ENCODE measurements at regions not wholly inside any gene's neighbourhood (a gene's known extent, or its start where the extent isn't known, plus 50 kb on each side); places are given as distances from the start of the nearest gene placed in this dataset.

DNA sequence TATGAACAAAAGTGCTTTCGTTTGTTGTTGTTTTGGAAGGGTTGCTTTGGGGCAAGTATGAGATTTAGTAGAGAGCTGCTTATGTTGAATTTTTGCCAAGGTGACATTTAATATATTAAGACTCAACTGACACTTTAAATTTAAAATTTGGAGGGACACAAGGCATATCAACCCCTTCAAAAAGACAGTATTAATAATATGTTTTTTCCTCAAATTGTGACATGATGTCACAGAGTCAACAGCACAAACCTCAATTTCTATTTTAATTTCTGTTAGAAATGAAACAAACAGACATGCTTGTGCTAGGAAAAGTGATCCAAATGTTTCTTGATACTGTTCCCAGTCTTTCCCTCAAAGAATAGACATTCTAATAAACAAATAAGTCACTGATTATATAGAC is 218.9 kb downstream of the CYRIA start:
- DNase-seq (ENCODE audit: low read depth in 1 of 2, low spot score in 2 of 2): no peak
- Histone ChIP-seq H4K91ac (replicated peaks; ENCODE audit: insufficient read length, low read length) (no peak overlapping the region), H2BK5ac (ENCODE audit: low read depth, low read length) (no peak overlapping the region), H3K4me2 (ENCODE audit: insufficient read depth in 1 of 2, low read depth in 2 of 2, low read length in 2 of 2) (no peak overlapping the region), H3K79me1 (ENCODE audit: low read depth, low read length) (no peaks in the 10 kb centered on the region), H3K27me3 (replicated peaks in 1 of 4; ENCODE audit: control insufficient read depth in 3 of 4, extremely low read depth in 1 of 4, insufficient read depth in 3 of 4, low read length in 3 of 4) (no peaks in the 10 kb centered on the region), H3K23ac (ENCODE audit: insufficient read length) (no peak overlapping the region), H2BK20ac (ENCODE audit: low read length) (no peak overlapping the region), H3K56ac (replicated peaks; ENCODE audit: insufficient read length, low read depth, low read length) (no peak overlapping the region), H4K5ac (ENCODE audit: insufficient read length, low read depth, low read length) (no peak overlapping the region), H3K14ac (ENCODE audit: insufficient read length) (no peak overlapping the region), H2BK12ac (ENCODE audit: low read depth, low read length) (no peak overlapping the region), H3K23me2 (ENCODE audit: low read depth, low read length) (no peaks in the 10 kb centered on the region), H3K27ac (ENCODE audit: low read depth, low read length) (no peak overlapping the region), H3K18ac (ENCODE audit: extremely low read depth, low read length) (no peak overlapping the region), H2AFZ (ENCODE audit: low read length) (no peak overlapping the region), H3K9me3 (ENCODE audit: insufficient read depth in 2 of 2, low read depth in 1 of 2, low read length in 1 of 2) (no peaks in the 10 kb centered on the region), H3K36me3 (ENCODE audit: control insufficient read depth in 2 of 4, insufficient read depth in 4 of 4, low read length in 3 of 4) (no peaks in the 10 kb centered on the region), H2BK120ac (replicated peaks; ENCODE audit: low read depth, low read length) (no peak overlapping the region), H2BK15ac (ENCODE audit: low read length) (no peak overlapping the region), H3K4me1 (replicated peaks in 1 of 4; ENCODE audit: control insufficient read depth in 3 of 4, insufficient read depth in 4 of 4, low read length in 3 of 4) (no peaks in the 10 kb centered on the region), H2AK5ac (ENCODE audit: low read depth, low read length) (no peak overlapping the region), H4K8ac (ENCODE audit: extremely low read depth, insufficient read depth, low read length) (no peak overlapping the region), H3K9ac (replicated peaks in 1 of 4; ENCODE audit: extremely low read depth in 1 of 4, low read depth in 3 of 4, low read length in 3 of 4) (no peak overlapping the region), H3K4me3 (ENCODE audit: extremely low read depth in 1 of 4, insufficient read depth in 2 of 4, low read depth in 3 of 4, low read length in 4 of 4) (no peak overlapping the region), H4K20me1 (replicated peaks in 1 of 2; ENCODE audit: control insufficient read depth in 1 of 2, insufficient read depth in 2 of 2, low read length in 2 of 2) (no peaks in the 10 kb centered on the region), H3K4ac (replicated peaks; ENCODE audit: insufficient read length, low read depth, low read length) (no peak overlapping the region), H3K79me2 (ENCODE audit: control insufficient read depth in 1 of 2, insufficient read depth in 2 of 2, low read length in 2 of 2) (no peaks in the 10 kb centered on the region)
- CTCF ChIA-PET (ENCODE audit: partially characterized antibody): interaction anchor here (0.6 to 1.2 kb wide), 2 partner anchors 162 to 169 kb away, joined by 3 read pairs; no protein-coding TSS in a partner anchor
- TF ChIP-seq NRF1 (IDR thresholded peaks at IDR 0.05; ENCODE audit: low read depth, low read length): no peak
- no peak for TF ChIP-seq KDM5A (IDR thresholded peaks at IDR 0.05; ENCODE audit: low read length)
- no peak for TF ChIP-seq ASH2L (IDR thresholded peaks at IDR 0.05; ENCODE audit: low read length)
- no peak for TF ChIP-seq USF2 (IDR thresholded peaks at IDR 0.05; ENCODE audit: low read length)
- TF ChIP-seq CTBP2 (IDR thresholded peaks at IDR 0.05; ENCODE audit: borderline replicate concordance, insufficient read depth, insufficient read length, low read length): no peak
- 90% methylated on average over 1 of the region's 1 CpG; no CpG with 5 or more reads in 1 of the 2 experiments for WGBS, 2 experiments (ENCODE audit: extremely low coverage in 1 of 2, insufficient coverage in 1 of 2, insufficient read length in 1 of 2, insufficient replicate concordance in 2 of 2, low coverage in 1 of 2, low lambda C conversion rate in 2 of 2, missing lambda C conversion rate in 1 of 2)
- no peak for FAIRE-seq
- POLR2A ChIA-PET (ENCODE audit: partially characterized antibody): no interaction called here

All from H1 (cell line).